ENCODE measurements at regions not wholly inside any gene's neighbourhood (a gene's known extent, or its start where the extent isn't known, plus 50 kb on each side); places are given as distances from the start of the nearest gene placed in this dataset.

DNA sequence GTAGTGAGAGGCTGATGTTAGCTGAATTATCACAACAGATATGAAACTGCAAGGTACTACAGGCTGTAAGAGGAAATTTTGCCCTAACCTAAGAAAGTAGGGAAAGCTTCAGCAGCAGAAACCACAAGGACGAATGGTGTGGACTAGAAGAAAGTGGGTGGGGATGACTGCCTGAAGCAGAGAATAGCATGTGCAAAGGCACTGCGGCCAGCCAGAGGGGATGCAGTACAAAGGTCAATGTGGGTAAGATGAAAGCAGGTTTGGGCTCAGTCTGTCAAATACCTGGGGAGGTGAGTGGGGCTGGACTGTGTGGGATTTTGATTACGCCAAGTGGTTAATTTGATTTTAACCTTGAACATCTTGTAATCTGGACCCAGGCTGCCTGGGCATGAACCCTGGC is 199.3 kb upstream of the GALNT2 start:
- TF ChIP-seq, protein P1, sequence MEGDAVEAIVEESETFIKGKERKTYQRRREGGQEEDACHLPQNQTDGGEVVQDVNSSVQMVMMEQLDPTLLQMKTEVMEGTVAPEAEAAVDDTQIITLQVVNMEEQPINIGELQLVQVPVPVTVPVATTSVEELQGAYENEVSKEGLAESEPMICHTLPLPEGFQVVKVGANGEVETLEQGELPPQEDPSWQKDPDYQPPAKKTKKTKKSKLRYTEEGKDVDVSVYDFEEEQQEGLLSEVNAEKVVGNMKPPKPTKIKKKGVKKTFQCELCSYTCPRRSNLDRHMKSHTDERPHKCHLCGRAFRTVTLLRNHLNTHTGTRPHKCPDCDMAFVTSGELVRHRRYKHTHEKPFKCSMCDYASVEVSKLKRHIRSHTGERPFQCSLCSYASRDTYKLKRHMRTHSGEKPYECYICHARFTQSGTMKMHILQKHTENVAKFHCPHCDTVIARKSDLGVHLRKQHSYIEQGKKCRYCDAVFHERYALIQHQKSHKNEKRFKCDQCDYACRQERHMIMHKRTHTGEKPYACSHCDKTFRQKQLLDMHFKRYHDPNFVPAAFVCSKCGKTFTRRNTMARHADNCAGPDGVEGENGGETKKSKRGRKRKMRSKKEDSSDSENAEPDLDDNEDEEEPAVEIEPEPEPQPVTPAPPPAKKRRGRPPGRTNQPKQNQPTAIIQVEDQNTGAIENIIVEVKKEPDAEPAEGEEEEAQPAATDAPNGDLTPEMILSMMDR (optimal IDR thresholded peaks at IDR 0.05 in 1 of 3, IDR thresholded peaks at IDR 0.05 in 1 of 3, conservative IDR thresholded peaks at IDR 0.05 in 1 of 3; ENCODE audit: extremely low read depth in 1 of 3, insufficient read depth in 2 of 3, low read length in 3 of 3): no peak
- no peak for TF ChIP-seq EZH2 (IDR thresholded peaks at IDR 0.05; ENCODE audit: low read length)

All from keratinocyte (primary cell).